Osteocyte (in vitro differentiated cells): ENCODE measurements at regions not wholly inside any gene's neighbourhood (a gene's known extent, or its start where the extent isn't known, plus 50 kb on each side); places are given as distances from the start of the nearest gene placed in this dataset.

Experiments used
- DNase-seq: peaks from one replicate; pipeline ENCODE4 v3.0.0; 2021; ENCODE audit warnings: mixed read lengths; ENCODE audit not compliant: unreplicated experiment; ENCODE audit errors: extremely low spot score
- H3K27ac Mint-ChIP-seq: one replicate; pipeline ENCODE4 v1.8.0; 2021; ENCODE audit warnings: mild to moderate bottlenecking, mixed read lengths; ENCODE audit not compliant: unreplicated experiment
- H3K27me3 Mint-ChIP-seq: one replicate; pipeline ENCODE4 v1.8.0; 2021; ENCODE audit warnings: mixed read lengths; ENCODE audit not compliant: unreplicated experiment
- H3K36me3 Mint-ChIP-seq: one replicate; pipeline ENCODE4 v1.8.0; 2021; ENCODE audit warnings: mixed read lengths; ENCODE audit not compliant: unreplicated experiment
- H3K4me1 Mint-ChIP-seq: one replicate; pipeline ENCODE4 v1.8.0; 2021; ENCODE audit warnings: mixed read lengths; ENCODE audit not compliant: unreplicated experiment
- H3K4me3 Mint-ChIP-seq: one replicate; pipeline ENCODE4 v1.8.0; 2021; ENCODE audit warnings: mild to moderate bottlenecking, moderate library complexity, mixed read lengths; ENCODE audit not compliant: unreplicated experiment
- H3K9me3 Mint-ChIP-seq: one replicate; pipeline ENCODE4 v1.8.0; 2021; ENCODE audit warnings: mixed read lengths; ENCODE audit not compliant: unreplicated experiment
- TF ChIP-seq, protein P1 (sequence below): fragments of 200-600 bp; sonication (generic); IDR thresholded peaks from 2 replicates; pipeline ENCODE4 v1.5.0; 2021; ENCODE audit warnings: antibody characterized with exemption, mild to moderate bottlenecking, moderate library complexity

DNA sequence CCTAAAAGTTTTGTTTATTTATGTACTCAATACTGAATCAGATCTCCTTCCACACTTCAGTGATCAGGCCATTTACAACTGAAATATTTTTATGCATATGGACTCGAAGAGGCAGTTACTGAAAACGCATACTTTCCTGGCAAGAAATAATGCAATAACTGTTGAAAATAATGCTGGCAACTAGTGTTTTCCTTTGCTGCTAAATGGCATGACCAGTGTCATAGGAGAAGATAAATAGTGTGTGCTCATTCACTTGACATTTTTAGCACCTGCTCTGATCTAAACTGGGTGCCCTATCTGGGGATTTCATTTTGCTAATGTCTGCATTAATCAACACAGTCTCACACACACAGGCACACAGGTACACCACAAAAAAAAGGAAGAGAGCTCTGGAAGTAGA lies 695.2 kb downstream of the TUSC7 start:
- Mint-ChIP-seq H3K9me3 (no peaks in the 10 kb centered on the region), H3K27me3 (peaks cover 4% of the 10 kb centered on the region), H3K36me3 (no peaks in the 10 kb centered on the region), H3K4me3 (no peak overlapping the region), H3K4me1 (peaks cover 18% of the 10 kb centered on the region), H3K27ac (no peak overlapping the region)
- TF ChIP-seq, protein P1, sequence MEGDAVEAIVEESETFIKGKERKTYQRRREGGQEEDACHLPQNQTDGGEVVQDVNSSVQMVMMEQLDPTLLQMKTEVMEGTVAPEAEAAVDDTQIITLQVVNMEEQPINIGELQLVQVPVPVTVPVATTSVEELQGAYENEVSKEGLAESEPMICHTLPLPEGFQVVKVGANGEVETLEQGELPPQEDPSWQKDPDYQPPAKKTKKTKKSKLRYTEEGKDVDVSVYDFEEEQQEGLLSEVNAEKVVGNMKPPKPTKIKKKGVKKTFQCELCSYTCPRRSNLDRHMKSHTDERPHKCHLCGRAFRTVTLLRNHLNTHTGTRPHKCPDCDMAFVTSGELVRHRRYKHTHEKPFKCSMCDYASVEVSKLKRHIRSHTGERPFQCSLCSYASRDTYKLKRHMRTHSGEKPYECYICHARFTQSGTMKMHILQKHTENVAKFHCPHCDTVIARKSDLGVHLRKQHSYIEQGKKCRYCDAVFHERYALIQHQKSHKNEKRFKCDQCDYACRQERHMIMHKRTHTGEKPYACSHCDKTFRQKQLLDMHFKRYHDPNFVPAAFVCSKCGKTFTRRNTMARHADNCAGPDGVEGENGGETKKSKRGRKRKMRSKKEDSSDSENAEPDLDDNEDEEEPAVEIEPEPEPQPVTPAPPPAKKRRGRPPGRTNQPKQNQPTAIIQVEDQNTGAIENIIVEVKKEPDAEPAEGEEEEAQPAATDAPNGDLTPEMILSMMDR, result no peak
- no peak for DNase-seq

DNA sequence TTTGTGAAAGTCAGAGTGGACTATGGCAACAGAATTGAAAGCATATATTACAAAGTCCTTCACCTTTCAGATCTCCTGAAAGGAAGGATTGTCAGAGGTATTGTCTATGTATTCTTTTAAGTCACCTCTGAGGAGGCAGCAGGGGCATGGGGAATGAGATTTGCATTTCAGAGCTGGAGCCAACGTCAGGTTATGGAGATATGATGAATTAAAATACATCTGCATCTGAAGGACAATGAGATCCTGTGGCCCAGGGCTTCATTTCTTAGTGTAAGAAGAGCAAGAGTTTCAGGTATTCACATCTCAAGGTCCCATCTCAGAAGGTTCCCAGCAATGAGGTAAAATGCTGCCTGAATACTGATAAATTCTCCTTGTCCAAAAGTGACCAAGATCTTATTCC lies 695.8 kb downstream of the TUSC7 start:
- H3K36me3 Mint-ChIP-seq, result no peaks in the 10 kb centered on the region
- H3K27me3 Mint-ChIP-seq, result peaks cover 4% of the 10 kb centered on the region
- TF ChIP-seq, protein P1, result no peak
- H3K4me3 Mint-ChIP-seq, result no peak overlapping the region
- H3K4me1 Mint-ChIP-seq, result peaks cover 22% of the 10 kb centered on the region
- no peak for DNase-seq
- H3K9me3 Mint-ChIP-seq, result no peaks in the 10 kb centered on the region
- H3K27ac Mint-ChIP-seq, result no peak overlapping the region

DNA sequence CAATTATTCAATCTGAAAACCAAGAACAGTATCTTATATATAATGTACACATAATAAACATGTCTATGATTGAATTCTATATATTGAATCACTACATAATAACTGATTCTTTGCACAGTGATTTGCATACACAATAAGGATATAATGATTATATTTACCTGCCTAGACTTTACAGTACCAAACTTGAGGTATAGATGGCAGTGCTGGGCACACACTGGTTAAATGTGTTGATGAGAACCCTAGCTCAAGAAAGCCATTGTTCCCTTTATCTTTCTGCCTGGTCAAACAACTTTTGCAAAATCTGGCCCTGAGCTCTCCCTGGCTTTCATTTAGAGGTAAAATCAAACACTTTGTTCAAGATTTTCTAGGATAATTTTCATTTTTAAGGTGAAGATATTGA lies 697.7 kb downstream of the TUSC7 start:
- no peaks in the 10 kb centered on the region for H3K9me3 Mint-ChIP-seq
- peaks cover 24% of the 10 kb centered on the region for H3K4me1 Mint-ChIP-seq
- no peak overlapping the region for H3K27ac Mint-ChIP-seq
- no peaks in the 10 kb centered on the region for H3K36me3 Mint-ChIP-seq
- H3K4me3 Mint-ChIP-seq, result no peak overlapping the region
- TF ChIP-seq, protein P1, result peak; percentile 36
- H3K27me3 Mint-ChIP-seq, result no peaks in the 10 kb centered on the region
- DNase-seq, result no peak

DNA sequence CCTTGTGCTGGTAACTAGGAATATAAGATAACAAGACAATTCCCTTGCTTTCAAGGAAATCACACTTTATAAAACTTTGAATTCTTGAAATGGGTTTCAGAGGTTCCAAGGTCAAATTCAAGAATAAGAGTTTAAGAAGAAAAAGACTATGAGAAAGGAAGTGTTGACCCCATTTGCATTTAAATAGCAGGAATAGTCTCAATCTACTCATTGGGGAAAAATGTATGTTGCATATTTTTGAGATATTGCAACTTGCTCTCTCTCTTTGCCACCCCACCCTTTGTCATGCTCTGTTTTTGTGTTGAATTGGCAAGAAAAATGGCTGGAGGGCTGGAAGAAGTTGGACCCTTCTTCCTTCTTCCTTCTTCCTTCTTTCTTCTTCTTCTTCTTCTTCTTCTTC lies 699.2 kb downstream of the TUSC7 start:
- H3K4me1 Mint-ChIP-seq, result peaks cover 24% of the 10 kb centered on the region
- DNase-seq, result no peak
- no peaks in the 10 kb centered on the region for H3K9me3 Mint-ChIP-seq
- H3K27ac Mint-ChIP-seq, result no peak overlapping the region
- no peak overlapping the region for H3K4me3 Mint-ChIP-seq
- no peaks in the 10 kb centered on the region for H3K27me3 Mint-ChIP-seq
- TF ChIP-seq, protein P1, result no peak
- H3K36me3 Mint-ChIP-seq, result no peaks in the 10 kb centered on the region

DNA sequence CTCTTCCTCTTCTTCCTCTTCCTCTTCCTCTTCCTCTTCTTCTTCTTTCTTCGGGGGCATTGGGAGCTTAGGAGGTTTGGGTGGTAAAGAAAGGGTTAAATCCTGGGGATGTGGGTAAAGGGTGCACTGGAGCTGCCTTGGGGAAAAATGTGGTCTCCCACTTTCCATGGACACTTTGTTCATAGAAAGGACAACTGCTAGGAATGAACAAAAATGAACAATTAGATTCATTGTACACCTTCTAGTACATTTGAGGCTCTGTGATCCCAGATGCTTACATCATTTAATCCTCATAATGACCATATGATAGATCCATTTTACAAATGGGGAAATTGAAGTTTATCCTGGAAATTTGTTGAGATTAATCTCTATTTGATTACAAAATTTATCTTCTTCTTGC lies 699.7 kb downstream of the TUSC7 start:
- no peak overlapping the region for H3K4me3 Mint-ChIP-seq
- H3K27me3 Mint-ChIP-seq, result no peaks in the 10 kb centered on the region
- no peak for DNase-seq
- H3K27ac Mint-ChIP-seq, result peak overlapping the region; percentile 32
- H3K4me1 Mint-ChIP-seq, result peaks cover 24% of the 10 kb centered on the region
- no peaks in the 10 kb centered on the region for H3K9me3 Mint-ChIP-seq
- no peaks in the 10 kb centered on the region for H3K36me3 Mint-ChIP-seq
- TF ChIP-seq, protein P1, result no peak
